Activated CD8-positive, alpha-beta memory T cell treated with anti-CD3 and anti-CD28 coated beads, Interleukin-2, amount 50 U/mL, for 4 hours (primary cell): ENCODE measurements at regions not wholly inside any gene's neighbourhood (a gene's known extent, or its start where the extent isn't known, plus 50 kb on each side); places are given as distances from the start of the nearest gene placed in this dataset.

ENCODE experiments used
- DNase-seq: peaks from one replicate; pipeline ENCODE4 v3.0.0-alpha.2; 2020

DNA sequence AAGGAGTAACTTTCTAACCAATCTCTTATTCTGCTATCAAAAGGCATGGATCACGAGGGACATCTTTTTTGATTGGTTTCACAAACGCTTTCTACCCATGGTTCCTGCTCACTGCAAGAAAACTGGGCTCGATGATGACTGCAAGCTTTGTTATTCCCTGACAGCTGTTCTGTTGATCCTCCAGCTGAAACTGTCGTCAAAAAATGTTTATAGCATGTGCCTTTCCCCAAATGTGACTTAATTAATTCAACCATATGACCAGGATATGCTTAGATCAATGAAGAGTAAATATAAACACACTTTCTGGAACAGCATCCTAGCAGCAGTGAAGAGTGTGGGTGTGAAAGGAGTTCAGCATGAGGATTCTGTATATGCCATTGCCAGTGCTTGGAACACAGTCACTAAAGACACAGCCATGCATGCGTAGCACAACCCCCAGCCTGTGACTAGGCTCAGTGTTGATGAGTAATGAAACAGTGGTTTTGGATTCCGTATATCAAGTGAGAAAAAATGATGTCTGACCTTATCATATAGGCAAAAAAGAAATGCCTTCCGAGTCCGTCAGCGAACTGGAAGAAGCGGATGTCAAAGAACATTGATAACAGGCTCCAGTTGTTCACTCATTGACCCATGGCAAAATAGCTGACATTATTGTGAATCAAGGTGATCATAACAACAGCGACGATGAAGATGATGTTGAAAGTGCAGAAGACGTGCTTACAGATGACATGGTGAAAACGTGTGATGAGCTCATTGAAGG, 347.4 kb downstream of the FGF9 start:
- DNase-seq = no peak

DNA sequence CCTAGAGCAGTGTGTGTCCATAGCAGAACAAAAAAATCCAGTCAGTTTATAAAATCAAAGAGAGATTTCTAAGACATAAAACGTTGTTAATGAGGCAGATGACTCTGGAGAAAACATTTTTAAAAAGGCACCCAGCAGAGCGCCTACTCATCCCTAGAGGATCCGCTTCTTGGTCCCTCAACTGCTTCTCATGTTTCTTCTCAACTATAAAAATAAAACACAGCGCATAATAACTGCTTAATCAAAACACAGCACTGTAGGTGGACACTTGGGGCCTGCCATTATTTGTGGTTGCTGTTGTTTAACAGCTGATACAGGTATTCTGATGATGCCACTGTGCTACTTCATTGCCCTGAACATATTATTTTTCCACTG, 347.9 kb downstream of the FGF9 start:
- no peak for DNase-seq

DNA sequence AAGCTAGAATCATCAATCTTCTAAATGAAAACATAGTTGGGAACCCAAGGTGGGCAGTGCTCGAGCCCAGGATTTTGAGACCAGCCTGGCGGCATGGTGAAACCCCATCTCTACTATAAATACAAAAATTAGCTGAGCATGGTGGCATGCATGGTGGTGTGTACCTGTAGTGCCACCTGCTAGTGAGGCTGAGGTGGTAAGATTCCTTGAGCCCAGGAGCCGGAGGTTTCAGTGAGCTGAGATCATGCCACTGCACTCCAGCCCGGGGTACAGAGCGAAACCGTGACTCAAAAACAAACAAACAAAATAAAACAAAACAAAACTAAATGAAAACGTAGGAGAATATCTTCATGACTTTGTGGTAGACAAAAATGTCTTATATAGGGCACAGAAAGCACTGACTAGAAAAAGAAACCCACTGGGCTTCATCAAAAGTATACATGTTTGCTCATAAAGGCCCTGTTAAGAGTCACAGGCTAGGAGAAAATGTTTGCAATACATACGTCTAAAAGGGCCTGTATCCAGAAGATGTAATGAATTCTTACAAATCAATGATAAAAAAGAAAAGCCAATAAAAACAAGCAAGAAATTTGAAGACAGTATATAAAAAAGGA, 353.6 kb downstream of the FGF9 start:
- DNase-seq = no peak

DNA sequence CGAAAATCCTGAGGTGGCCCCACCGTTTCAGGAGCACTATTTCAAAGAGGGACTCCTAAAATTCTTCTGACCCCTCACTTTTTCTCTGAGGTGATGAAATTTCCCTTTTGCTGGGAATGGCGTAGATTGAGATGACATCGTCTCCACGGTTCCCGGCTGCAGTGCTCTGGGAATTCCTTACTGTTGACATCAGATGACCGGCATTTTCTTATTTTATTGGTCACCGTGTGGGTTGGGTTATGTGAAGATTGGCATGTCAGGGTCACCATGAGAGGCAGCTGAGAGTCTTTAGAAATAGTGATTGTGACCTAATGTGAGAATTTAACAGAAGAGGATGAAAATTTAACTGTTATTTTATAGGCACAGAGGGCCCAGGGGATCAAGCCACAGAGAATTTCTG, 356.7 kb downstream of the FGF9 start:
- no peak for DNase-seq

DNA sequence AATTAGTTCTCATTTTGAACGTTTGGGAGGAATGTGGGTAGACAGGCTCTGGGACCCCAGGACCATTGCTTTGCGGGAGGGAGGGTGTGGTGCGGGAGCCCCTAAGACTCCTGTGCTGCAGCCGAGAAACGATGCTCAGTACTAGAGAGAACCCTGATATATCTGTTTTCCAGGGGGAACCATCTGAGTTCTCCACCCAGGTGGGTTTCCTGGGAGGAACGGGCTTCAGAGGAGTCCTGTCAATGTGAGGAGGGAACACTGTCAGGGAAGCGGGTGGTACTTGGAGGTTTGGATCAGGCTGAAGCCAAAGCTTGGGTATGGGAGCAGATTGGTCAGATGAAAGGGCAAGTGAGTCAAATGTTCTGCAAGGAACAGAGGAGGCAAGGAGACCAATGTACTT, 358.0 kb downstream of the FGF9 start:
- DNase-seq = no peak

DNA sequence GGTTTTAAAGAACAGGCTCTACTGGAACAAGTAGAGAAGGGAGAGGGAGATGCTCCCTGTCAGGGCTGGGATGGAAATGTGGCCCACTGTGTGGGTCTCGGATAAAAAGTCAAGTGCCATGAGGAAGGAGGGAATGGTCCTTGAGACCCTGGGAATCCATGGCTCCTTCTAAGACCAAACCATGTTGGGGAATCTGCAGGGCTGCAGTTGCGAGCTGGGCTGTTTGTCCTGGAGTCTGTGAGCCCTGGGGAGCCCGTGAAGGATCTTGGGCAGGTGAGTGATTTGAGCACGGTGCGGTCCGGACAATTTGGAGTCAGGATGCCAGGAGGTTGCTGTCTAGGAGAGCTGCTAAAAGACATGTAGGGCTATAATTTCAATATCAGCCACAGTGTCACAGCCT, 359.4 kb downstream of the FGF9 start:
- no peak for DNase-seq

DNA sequence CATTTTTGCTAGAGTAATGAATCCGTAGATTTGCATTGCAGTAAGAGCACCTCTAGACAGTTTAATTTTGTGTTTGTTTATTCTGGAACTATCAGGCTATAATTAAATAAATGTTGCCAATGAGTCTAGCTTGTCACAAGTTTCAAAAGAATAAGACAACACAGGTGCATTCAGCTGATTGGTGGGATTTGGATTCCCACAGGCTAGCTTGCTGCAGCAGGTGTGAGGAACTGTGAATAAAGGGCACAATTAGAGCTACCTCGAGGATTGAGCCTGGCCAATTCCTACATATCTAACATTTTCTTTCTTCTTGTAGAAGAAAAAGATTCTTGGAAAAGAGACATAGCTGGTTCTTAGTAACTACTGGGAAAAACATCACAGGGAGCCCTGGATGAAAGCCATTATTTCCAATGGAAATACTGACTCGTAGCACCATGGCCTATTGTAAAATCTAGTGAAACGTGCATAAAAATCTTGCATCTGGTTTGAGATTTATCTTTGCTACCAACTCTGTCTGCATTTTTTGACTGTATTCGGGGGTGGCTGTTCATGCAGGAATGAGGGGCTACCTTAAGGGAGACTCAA, 360.9 kb downstream of the FGF9 start:
- DNase-seq = no peak

DNA sequence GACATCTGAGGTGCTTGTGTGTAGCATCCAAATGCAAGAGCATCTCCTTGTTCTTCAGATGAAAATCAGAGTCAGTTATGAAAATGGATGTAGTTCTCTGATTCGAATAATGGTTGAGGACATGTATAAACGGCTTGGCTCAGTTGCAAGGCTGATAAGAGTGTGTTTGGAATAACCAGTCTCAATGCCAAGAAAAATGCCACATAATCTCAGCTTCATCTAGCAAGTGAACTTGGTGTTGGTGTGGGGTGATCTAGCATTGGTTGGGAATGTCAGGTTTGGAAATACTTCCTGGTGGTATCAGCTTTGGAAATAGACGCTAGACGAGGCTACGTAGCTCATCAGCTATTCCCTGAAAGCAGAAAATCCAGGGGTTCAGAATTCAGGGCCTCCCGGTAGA, 362.0 kb downstream of the FGF9 start:
- DNase-seq = no peak

DNA sequence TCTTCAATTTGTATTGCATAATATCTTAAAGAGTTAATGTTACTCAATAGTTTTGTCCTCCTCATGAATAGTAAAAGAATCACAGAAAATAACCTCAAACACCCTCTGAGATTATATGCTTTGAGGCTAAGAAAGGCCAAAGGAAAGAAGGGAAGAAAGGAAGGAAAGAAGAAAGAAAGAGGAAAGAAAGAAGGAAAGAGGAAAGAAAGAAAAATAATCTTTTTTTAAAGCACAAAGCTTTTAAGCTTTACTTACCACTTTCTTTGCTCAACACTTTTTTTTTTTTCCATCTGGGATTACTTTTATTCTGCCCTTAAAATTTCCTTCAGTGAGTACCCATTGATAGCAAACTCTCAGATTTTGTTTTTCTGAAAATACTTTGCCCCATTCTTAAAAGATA, 369.1 kb downstream of the FGF9 start:
- DNase-seq = no peak

DNA sequence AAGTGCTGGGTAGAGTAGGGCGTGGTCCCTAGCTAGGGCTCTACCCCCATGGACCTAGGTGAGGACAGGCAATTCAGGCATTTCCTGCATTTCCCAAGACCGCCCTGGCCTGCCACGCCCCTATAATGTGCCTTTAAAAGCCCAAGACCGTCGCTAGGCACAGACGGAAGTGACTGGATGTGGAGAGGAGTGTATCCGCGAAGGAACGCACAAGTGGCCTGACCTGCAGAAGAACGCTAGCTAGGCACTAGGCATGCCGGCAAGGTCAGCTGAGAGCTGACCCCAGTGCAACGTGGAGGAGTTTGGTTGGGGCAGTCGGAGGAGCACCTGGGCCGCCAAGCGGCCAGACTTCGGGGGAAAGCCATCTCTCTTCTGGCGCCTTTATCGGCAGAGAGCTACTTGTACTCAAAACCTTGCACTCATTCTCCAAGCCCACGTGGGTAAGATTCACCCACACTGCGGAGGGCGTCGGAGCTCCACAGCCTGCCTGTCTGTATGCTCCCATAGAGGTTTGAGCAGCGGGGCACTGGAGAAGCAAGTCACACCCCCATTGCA, 370.0 kb downstream of the FGF9 start:
- no peak for DNase-seq

DNA sequence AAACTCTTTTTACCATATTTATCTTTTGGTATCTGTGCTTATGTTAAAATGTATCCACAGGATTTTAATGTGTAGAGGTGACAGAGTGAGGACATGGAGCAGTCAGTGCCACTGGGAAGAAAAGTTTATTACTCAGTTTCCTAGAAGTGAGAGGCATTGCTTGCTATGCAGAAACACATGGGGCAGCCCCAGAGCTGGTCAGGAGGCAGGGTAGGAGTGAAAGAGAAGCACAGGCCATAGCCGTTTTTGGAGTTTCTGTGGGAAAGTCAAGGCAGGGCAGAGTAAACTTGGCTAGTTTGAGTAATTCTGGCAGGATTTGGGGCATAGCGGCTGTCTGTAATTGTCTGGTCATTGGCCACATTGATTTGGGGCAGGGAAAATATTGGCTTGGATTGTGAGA, 370.9 kb downstream of the FGF9 start:
- DNase-seq = no peak

DNA sequence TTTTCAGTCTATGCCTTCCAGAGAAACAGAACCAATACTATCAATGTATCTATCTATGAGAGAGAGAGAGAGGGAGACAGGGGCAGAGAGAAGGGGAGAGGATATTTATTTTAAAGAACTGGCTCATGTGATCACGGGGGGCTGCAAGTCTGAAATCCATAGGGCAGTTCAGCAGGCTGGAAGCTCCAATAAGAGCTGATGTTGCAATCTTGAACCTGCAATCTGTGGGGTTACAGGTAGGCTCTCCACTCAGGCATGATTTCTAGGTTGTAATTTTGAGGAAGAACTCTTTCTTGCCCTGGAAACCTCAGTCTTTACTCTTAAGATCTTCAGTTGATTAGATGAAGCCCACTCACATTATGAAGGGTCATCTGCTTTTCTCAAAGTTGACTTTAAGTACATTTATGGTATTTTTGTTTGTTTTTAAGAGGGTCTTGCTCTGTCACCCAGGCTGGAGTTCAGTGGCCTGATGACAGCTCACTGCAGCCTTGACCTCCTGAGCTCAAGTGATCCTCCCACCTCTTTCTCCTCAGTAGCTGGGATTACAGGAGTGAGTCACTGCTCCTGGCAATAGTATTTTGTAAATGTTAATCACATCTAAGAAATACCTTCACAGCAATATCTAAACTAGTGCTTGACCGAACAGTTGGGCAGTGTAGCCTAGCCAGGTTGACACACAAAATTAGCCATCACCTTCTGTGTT, 376.4 kb downstream of the FGF9 start:
- DNase-seq = no peak

DNA sequence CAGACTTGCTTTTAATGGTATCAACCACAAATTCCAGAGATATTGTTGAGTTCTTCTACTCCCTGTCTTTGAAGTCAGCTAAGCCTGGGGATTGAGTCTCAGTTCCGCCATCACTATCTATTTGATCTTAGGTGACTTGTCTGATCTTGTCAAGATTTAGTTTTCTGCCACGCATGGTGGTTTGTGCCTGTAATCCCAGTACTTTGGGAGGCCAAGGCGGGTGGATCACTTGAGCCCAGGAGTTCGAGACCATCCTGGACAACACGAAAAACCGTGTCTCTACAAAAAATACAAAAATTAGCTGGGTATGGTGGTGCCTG, 376.9 kb downstream of the FGF9 start:
- DNase-seq = no peak

DNA sequence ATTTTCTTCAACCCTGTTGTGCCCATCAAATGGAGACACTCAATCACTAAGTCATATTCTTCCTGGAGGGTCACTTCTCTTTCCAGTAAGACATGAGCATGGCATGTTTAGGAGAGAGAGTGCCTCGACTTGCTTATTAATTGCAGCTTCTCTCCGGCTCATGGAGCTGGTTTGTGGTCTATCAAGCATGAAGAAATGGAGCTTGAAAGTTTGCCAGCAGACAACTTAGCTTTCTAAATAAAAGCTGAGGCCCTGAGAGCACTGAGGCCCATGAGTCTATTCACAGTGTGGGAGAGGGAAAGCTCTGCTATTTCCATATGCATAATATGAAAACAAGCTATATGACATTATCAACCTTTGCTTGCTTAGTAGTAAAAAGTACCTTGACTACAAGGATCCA, 378.5 kb downstream of the FGF9 start:
- no peak for DNase-seq

DNA sequence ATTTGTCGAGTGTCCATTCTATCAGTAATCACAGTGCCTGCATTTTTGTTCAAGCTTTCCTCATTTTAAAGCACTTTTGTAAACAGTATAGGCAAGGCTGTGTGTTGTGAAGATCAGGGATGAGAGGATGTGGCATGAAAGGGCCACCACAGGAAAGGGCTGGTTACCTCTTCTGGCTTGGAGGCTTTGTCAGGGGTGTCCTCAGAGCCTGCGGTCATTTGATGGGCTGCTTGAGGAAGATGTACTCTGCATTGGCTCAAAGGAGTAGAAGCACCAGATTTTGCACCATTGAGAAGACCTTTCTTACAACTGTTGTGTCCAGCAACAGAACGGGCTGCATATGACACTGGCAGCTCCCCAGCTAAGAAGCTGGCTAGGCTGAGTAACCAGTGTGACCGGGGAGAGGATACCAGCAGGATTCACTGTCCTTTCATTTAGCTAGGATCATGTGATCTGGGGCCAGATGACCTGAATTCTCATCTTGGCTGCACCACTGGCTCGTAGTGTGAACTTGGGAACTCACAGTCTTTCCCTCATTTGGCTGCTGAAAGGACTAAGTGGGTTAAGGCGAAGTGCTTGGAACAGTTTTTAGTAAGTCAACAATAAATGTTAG, 380.2 kb downstream of the FGF9 start:
- no peak for DNase-seq

DNA sequence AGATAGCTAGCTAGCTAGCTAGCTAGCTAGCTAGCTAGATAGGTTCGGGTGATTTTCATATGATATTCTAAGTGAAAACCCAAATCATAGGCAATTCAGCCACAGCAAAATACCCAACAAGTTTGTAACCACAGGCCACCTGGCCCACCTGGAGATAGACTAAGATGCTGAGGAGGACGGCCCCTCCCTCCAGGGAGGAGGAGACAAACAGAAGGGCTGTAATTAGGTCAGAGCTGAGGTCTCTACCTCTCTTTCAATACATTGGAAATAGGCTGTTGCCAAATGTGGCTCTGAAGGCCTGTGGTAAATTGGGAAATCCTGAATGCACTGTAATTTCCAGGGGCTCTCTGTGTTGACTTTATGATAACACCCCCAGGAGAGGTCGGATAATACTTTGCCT, 382.2 kb downstream of the FGF9 start:
- no peak for DNase-seq

DNA sequence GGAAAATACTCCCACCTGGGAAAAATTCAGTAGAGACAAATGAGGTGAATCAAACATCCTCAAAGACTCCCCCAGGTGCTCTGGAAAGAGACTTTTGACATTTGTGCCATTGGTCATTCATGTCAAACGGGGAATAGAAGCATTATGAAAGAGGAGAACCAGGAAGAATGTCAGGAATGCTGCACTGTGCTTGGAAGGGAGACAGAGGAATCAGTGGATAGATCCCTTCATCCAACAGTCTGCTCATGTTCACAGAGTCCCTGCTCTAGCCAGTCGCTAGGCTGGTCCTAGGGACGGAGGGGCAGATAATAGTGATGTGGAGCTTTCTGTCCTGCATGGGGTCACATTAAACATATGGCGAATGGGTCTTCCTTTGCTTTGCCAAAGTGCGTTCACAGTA, 384.4 kb downstream of the FGF9 start:
- DNase-seq = no peak

DNA sequence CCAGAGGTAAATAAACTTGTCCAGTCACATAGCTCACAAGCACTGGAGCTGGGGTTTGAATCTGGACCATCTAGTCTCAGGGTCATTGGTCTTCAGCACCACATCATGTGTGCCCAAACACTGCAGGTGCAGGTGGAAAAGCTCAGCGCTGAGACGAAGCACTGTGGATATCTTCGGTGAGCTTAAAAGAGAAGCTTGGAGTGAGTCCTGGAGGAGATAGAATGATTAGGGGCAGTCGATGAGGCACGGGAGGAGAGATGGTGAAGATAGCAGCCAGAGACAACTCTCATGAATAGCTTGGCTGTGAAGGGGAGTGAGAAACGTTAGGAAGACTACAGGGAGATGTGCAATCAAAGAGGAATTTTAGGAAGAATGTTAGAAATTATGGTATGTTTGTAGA, 389.3 kb downstream of the FGF9 start:
- DNase-seq = no peak

DNA sequence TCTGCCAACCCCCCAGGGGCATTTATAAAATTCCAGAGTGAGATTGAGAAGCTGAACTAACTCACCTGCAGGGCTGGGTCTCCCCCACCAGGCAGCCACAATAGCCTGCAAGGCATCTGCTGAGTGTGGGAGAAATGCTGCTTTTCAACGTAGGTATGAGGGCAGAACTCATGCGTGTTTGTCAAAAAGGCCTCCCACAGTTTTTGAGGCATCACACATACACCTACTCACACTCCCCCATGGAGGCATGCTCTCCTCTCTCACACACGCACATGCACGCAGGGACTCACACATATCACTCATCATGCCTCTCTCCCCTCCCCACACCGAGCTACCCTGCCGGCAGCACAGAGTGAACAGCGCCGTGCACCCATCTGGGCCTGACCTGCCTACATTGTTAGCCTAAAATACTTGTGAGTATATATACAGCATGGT, 390.5 kb downstream of the FGF9 start:
- DNase-seq = peak; percentile 72

DNA sequence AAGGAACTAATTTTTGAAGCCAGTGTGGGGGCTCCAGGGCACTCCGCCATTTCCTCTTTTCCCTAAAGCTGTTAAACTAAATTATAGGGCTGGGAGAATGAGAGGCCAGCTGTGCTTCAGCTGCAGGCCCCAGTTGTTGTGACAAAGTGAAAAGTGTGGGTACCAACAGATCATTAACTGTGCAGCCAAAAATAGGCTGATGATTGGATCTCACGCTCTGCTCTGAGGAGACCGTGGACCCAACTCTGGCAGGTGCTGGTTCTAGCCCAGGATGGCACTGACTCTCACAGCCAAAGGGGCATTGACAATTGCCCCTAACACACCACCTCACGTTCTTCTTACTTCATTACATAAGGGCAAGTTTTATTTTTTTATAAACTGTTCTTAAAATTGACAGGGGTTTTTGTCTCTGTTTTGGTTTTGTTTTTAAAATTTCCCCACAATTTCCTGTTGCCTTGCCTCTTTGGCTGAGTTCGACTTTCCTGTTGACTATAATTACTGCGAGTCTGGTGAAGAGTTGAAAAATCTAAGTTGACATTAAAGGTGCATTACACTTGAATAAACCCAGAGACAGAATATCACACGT, 391.0 kb downstream of the FGF9 start:
- DNase-seq = no peak

DNA sequence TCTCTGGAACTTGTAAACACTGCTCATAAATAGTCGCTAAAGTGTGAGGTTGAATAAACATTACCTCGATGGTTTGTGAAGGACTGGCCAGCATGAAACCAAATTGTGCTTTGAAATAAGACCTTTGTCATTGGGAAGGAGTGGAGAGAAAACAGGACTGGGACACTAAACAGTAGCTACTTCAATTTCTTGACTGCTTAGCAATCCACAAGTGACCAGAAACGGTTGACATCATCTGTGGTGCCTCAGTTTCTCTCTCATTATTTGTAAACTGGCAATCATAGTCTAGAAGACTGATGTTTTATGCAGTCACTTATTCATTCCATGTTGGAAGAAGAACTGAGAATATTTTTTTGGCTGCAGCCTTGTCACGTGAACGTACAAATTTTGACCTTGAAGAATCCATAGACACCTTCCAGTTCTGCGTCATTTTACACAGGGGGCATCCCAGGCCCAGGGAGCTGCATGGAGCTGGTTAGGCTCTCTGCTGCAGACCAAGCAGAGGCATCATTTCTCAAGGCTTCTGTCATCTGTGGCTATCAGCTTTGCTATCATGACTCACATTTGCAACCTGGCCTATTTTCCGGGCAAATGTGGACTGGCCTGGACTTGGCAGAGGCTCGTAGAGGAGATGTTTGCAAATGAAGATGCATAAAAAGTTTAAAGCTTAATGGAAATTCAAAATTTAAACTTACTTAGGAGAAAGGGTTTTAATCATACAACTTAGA, 391.8 kb downstream of the FGF9 start:
- no peak for DNase-seq

DNA sequence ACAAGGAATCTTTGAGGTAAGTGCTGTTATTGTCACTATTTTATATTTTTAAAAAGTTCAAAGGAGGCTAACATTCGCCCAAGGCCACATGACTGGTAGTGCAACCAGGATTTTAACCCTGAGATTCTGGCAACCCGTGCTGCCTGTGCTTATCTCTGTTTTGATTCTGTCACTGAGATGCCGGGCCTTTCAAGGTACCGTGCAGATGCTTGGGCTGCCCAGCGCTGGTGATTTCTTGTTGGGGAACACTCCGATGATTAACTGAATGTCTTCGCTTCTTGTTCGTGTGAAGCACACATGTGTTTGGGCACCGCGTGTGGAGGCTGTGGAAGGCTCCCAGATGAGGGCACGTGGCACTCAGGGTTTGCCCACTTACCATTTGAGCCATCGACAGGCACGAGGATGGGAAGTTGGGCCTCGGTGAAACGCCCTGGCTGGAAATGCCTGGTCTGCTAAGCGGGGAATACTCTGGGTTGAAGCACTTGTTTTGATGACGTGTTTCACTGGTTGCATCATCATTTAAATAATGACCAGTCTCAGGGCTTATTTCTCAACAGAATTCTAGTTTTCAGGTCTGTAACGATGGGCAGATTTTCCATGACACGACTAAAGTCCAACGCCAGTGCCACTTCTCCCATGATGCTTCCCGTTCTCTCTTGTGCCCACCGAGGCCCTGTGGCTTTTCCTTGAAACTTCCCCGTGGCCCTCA, 392.7 kb downstream of the FGF9 start:
- no peak for DNase-seq
